Bronchial epithelial cell (primary cell): ENCODE measurements at regions not wholly inside any gene's neighbourhood (a gene's known extent, or its start where the extent isn't known, plus 50 kb on each side); places are given as distances from the start of the nearest gene placed in this dataset.

ENCODE experiments used
- DNase-seq: peaks from one replicate; pipeline ENCODE4 v3.0.0-alpha.2; 2010; ENCODE audit warnings: low read depth
- FAIRE-seq: peaks from 2 replicates; lab custom pipeline; 2011; peaks lifted over from hg19 to GRCh38; lab: Jason Lieb, UNC
- H3K27me3 ChIP-seq: 2 replicates; pipeline ENCODE4 v1.5.1; 2011; ENCODE audit warnings: low read length; ENCODE audit not compliant: control insufficient read depth, insufficient read depth
- H3K36me3 ChIP-seq: 2 replicates; pipeline ENCODE4 v1.5.1; 2011; ENCODE audit warnings: low read length; ENCODE audit not compliant: control insufficient read depth, insufficient read depth
- H3K4me3 ChIP-seq: 2 replicates; pipeline ENCODE4 v1.5.1; 2011; ENCODE audit warnings: mild to moderate bottlenecking, low read depth, low read length, control low read depth
- TF ChIP-seq, protein P1 (sequence below): IDR thresholded peaks from 2 replicates; pipeline ENCODE4 v1.5.1; 2011; ENCODE audit warnings: mild to moderate bottlenecking, moderate library complexity, low read length, control low read depth, inconsistent platforms; ENCODE audit not compliant: insufficient read depth, severe bottlenecking

DNA sequence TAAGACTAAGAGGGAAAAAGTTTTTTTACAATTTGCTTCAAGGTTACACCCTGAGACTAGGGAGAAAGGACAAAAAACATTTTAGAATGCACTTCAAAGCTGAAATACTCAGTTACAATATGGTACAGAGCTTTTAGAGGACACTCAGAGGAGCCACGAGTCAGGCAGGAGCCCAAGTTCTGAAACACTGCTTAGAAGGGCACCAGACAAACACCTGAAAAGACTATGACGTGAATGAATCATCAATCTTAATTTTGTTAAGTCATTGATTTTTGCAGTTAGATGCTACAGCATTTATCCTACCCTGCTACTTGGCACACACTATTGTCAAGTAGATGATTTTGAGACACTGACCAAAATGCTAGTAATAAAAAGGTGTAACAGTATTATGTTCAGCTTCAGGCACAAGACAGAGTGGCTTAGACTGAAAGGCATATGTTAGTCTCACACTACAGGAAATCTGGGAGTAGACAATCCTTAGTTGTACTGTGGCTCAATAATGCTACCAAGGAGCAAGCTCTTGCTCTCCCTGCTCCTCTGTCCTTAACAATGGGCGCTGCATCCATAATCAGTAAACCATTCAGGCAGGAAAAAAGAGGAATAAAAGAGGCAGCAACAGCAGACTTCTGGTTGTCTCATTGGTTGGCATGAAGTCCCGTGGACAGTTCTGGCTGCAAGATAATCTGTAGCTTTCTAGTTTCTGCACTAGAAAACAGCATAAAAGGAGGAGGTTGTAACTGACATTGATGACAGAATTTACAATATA lies 151.8 kb downstream of the ABCA8 start:
- no peak for FAIRE-seq

DNA sequence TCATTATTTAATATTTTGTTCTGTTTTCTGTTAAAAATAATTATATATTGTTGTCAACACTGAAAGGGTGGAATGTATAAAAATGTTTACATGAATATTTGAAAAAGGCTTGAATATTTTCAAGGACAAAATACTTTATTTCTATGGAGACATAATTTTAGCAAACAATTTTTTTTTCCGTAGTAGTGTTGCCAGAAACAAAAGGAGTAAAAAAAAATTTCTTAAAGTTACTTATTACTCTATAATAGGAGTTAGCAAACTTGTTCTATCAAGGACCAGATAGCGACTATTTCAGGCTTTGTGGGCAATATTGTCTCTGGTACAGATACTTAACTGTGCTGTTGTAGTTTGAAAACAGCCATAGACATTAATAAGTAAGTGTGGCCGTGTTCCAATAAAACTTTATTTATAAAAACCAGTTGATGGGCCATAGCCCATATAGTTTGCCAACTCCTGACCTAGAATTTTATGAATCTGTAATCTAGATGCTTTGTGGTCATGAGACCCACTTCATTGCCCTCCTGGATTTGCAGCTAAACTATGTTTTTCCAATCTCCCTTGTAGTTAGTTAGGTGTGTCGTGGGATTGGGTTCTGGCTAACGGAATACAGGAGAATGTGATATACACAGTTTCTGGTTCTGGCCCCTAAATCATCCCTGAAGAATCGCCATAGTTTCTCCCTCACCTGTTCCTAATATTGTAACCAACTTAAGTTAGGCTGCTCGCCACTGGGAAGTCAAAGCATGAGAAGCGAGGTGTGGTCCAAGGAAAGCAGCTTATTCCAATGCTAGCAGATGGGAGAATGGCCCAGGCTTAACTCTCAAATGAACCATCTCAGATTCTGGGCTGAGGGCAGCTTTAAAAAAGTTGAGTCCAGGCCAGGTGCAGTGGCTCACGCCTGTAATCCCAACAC lies 153.6 kb downstream of the ABCA8 start:
- FAIRE-seq (no peak), DNase-seq (no peak)
- TF ChIP-seq, protein P1, sequence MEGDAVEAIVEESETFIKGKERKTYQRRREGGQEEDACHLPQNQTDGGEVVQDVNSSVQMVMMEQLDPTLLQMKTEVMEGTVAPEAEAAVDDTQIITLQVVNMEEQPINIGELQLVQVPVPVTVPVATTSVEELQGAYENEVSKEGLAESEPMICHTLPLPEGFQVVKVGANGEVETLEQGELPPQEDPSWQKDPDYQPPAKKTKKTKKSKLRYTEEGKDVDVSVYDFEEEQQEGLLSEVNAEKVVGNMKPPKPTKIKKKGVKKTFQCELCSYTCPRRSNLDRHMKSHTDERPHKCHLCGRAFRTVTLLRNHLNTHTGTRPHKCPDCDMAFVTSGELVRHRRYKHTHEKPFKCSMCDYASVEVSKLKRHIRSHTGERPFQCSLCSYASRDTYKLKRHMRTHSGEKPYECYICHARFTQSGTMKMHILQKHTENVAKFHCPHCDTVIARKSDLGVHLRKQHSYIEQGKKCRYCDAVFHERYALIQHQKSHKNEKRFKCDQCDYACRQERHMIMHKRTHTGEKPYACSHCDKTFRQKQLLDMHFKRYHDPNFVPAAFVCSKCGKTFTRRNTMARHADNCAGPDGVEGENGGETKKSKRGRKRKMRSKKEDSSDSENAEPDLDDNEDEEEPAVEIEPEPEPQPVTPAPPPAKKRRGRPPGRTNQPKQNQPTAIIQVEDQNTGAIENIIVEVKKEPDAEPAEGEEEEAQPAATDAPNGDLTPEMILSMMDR: no peak
- Histone ChIP-seq H3K27me3 (no peaks in the 10 kb centered on the region), H3K4me3 (no peak overlapping the region), H3K36me3 (no peaks in the 10 kb centered on the region)

More for the DNA sequence above, 151.8 kb downstream of the ABCA8 start:
- no peak overlapping the region for H3K4me3 ChIP-seq
- H3K27me3 ChIP-seq: no peaks in the 10 kb centered on the region
- TF ChIP-seq, protein P1: no peak
- no peaks in the 10 kb centered on the region for H3K36me3 ChIP-seq
- DNase-seq: no peak

DNA sequence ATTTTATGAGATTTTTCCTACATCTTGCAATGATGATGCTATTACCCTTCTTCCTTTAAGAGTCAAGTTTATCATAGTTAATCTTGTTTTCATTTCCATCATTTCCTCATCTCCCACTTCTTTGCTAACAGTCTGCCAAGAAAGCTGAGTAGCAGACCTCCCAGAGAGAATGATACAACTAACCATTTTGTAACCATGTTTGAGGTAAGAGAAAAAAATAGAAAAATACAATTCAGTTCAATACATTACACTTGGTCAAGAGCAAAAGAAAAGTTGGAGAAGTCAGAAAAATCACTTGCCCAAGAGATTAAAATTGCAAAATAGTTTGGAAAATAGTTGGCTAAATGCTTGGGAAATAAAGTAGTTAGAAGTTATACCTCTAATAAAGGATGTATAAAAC lies 154.4 kb downstream of the ABCA8 start:
- no peak for FAIRE-seq
- TF ChIP-seq, protein P1: no peak
- no peak for DNase-seq

DNA sequence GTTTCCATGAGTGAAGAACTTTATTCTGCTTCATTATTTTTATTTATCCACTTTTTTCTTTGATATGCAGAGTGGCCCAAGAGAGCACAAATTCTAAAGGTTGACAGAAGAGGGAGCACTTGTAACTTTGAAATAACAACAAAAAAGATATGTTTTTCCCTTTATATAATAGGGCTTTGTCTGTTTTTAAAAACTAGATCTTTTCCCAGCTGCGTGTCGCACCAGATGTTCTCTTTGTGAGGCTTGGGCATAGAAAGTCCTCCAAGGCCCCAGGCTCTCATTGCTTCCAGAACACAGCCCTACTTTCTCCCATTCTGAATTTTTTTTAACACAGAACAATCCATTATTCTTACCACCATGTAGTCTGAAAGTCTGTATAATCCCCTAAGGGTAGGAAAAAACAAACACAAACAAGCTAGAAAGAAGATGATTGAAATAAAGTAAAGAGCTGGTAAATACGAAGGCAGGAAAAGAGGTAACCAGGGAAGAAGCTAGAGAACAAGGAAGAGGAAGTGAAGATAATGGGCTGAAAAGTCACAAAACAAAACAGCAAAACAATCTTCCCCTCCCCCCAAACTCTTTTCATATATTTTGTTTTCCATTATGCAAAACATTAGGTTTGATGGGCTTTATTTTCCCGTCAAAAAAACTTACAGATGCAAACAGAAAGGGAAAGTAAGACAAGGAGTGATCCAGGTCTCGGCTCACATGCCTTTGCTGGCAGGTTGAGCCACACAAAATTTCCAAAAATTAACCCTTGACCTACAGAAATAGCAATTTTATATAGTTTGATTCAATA lies 160.4 kb downstream of the ABCA8 start:
- FAIRE-seq: no peak
- DNase-seq: peak; percentile 26
- TF ChIP-seq, protein P1: peak; percentile 35
- no peaks in the 10 kb centered on the region for H3K36me3 ChIP-seq
- no peak overlapping the region for H3K4me3 ChIP-seq
- no peaks in the 10 kb centered on the region for H3K27me3 ChIP-seq

More for the DNA sequence above, 154.4 kb downstream of the ABCA8 start:
- Histone ChIP-seq H3K36me3 (no peaks in the 10 kb centered on the region), H3K4me3 (no peak overlapping the region), H3K27me3 (no peaks in the 10 kb centered on the region)

DNA sequence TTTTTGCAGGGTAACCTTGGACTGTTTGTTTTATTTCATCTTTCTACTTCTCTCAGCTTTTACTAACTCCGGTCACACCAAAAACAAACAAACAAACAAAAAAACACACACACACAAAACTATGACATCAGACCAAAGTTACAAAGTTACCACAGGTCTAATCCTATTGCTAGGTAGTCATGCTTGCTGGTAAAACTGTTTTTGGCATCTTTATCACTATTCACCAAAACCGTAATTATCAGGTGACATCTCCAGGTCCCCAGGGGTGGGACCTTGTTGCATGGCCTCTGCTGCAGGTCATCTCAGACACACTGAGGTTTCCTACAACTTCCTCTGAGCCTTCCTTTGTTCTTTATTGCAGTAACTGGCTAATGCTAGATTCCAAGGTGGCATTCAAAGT lies 162.3 kb downstream of the ABCA8 start:
- FAIRE-seq: no peak
- TF ChIP-seq, protein P1: no peak
- H3K27me3 ChIP-seq: no peaks in the 10 kb centered on the region
- no peak overlapping the region for H3K4me3 ChIP-seq
- DNase-seq: no peak
- no peaks in the 10 kb centered on the region for H3K36me3 ChIP-seq
